Smooth muscle cell (in vitro differentiated cells): ENCODE measurements at regions not wholly inside any gene's neighbourhood (a gene's known extent, or its start where the extent isn't known, plus 50 kb on each side); places are given as distances from the start of the nearest gene placed in this dataset.

Experiments used
- DNase-seq: peaks from one replicate; lab custom pipeline; 2025; ENCODE audit not compliant: unreplicated experiment; lab: John Stamatoyannopoulos, UW
- H2AFZ ChIP-seq: fragments of 200-600 bp; sonication (generic); 2 replicates; pipeline ENCODE4 v1.6.0; 2016; ENCODE audit warnings: antibody characterized with exemption, low read depth, mild to moderate bottlenecking
- H3F3A ChIP-seq: fragments of 200-600 bp; sonication (generic); 2 replicates; pipeline ENCODE4 v1.6.0; 2017; ENCODE audit warnings: antibody characterized with exemption, low read depth
- H3K27ac ChIP-seq: fragments of 200-600 bp; sonication (generic); 2 replicates; pipeline ENCODE4 v1.5.1; 2016; ENCODE audit warnings: low read depth, mild to moderate bottlenecking
- H3K27me3 ChIP-seq: fragments of 200-600 bp; sonication (generic); 2 replicates; pipeline ENCODE4 v1.6.1; 2016; ENCODE audit warnings: low read depth, mild to moderate bottlenecking
- H3K36me3 ChIP-seq: fragments of 200-600 bp; sonication (generic); 2 replicates; pipeline ENCODE4 v1.5.1; 2016; ENCODE audit warnings: low read depth
- H3K4me1 ChIP-seq: fragments of 200-600 bp; sonication (generic); 2 replicates; pipeline ENCODE4 v1.5.1; 2016; ENCODE audit warnings: low read depth
- H3K4me2 ChIP-seq: fragments of 200-600 bp; sonication (generic); 2 replicates; pipeline ENCODE4 v1.6.0; 2016; ENCODE audit warnings: mild to moderate bottlenecking
- H3K4me3 ChIP-seq: fragments of 200-600 bp; sonication (generic); 2 replicates; pipeline ENCODE4 v1.5.1; 2016; ENCODE audit warnings: mild to moderate bottlenecking
- H3K79me2 ChIP-seq: fragments of 200-600 bp; sonication (generic); 2 replicates; pipeline ENCODE4 v1.6.0; 2016; ENCODE audit warnings: low read depth, mild to moderate bottlenecking
- H3K9ac ChIP-seq: fragments of 200-600 bp; sonication (generic); 2 replicates; pipeline ENCODE4 v1.6.0; 2016; ENCODE audit warnings: low read depth
- H3K9me3 ChIP-seq: fragments of 200-600 bp; sonication (generic); replicated peaks from 2 replicates; pipeline ENCODE4 v1.5.1; 2016; ENCODE audit warnings: low read depth
- H4K20me1 ChIP-seq: fragments of 200-600 bp; sonication (generic); 2 replicates; pipeline ENCODE4 v1.6.0; 2016; ENCODE audit warnings: low read depth
- CTCF ChIP-seq: fragments of 200-600 bp; sonication (generic); IDR thresholded peaks from 2 replicates; pipeline ENCODE4 v1.5.1; 2017; ENCODE audit warnings: borderline replicate concordance, mild to moderate bottlenecking, antibody characterized with exemption; ENCODE audit not compliant: insufficient read depth, poor library complexity, severe bottlenecking
- WGBS: methylation state at CpG from one replicate; pipeline ENCODE4 v1.1.7; 2016; ENCODE audit warnings: low lambda C conversion rate; 5-methylcytosine and 5-hydroxymethylcytosine counted together

GRCh38 chr9:26579056-26579455 is 313.5 kb downstream of the CAAP1 start:
- Histone ChIP-seq H3K36me3 (no peaks in the 10 kb centered on the region), H4K20me1 (no peaks in the 10 kb centered on the region), H3K79me2 (no peaks in the 10 kb centered on the region), H3K9ac (no peak overlapping the region), H3K4me2 (no peak overlapping the region), H3K27ac (no peak overlapping the region), H3K27me3 (no peaks in the 10 kb centered on the region), H2AFZ (no peak overlapping the region), H3K9me3 (no peaks in the 10 kb centered on the region), H3F3A (no peaks in the 10 kb centered on the region), H3K4me3 (no peak overlapping the region), H3K4me1 (no peaks in the 10 kb centered on the region)
- no peak for DNase-seq
- 69% methylated on average over 2 of the region's 2 CpGs for WGBS
- TF ChIP-seq CTCF = no peak

DNA sequence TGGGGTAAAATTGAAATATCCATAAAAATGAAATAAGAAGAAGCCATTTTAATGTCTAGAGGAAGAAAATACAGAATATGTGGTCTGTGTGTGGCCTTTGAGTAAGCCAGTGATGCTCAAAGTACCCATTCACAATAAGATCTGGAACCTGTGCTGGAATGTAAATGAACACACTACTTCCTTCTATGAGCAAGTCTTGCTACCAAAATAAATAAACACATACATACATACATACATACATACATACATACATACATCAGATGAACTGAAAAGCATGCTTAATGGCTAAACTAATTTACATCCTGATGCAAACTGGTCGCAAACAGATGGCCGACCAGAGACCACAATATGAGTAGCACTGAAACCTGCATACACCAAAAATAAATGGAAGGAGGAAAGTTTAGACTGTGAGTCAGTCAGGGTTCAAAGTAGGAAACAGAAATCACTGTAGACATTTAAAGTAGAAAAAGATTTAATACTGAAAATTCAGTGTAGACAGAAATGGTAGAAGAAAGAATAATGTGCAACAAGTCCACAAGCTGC is 317.6 kb downstream of the CAAP1 start:
- H3K4me3 ChIP-seq = no peak overlapping the region
- no peaks in the 10 kb centered on the region for H3K9me3 ChIP-seq
- H4K20me1 ChIP-seq = no peaks in the 10 kb centered on the region
- H2AFZ ChIP-seq = no peak overlapping the region
- no peaks in the 10 kb centered on the region for H3F3A ChIP-seq
- H3K4me2 ChIP-seq = no peak overlapping the region
- no peaks in the 10 kb centered on the region for H3K4me1 ChIP-seq
- DNase-seq = no peak
- no peaks in the 10 kb centered on the region for H3K36me3 ChIP-seq
- H3K79me2 ChIP-seq = no peaks in the 10 kb centered on the region
- no peak overlapping the region for H3K9ac ChIP-seq
- no peak for TF ChIP-seq CTCF
- no peak overlapping the region for H3K27ac ChIP-seq
- no peaks in the 10 kb centered on the region for H3K27me3 ChIP-seq
- WGBS = 94% methylated on average over 2 of the region's 2 CpGs

DNA sequence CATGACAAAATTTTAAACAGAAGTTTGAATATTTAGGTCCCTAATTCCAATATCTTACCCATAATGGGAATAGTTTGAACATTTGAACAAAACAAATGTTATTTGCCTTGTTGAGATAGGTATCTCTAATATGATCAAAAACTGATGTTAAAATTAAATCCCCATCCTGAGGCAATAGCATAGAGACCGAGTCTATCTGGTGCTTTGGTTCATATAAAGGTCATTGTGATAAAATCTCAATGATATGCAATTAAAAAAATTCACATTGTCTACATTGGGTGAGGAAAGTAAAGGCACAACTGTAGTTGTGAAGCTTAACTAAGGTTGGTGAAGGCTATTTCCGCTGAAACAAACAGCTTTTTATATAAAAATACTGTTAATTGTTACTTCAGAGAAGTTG is 318.3 kb downstream of the CAAP1 start:
- Histone ChIP-seq H3F3A (no peaks in the 10 kb centered on the region), H2AFZ (no peak overlapping the region), H3K4me1 (no peaks in the 10 kb centered on the region), H3K36me3 (no peaks in the 10 kb centered on the region), H3K79me2 (no peaks in the 10 kb centered on the region), H3K4me3 (no peak overlapping the region), H3K9me3 (no peaks in the 10 kb centered on the region), H3K27me3 (no peaks in the 10 kb centered on the region), H3K9ac (no peak overlapping the region), H3K4me2 (no peak overlapping the region), H3K27ac (no peak overlapping the region), H4K20me1 (no peaks in the 10 kb centered on the region)
- no peak for DNase-seq
- TF ChIP-seq CTCF = no peak
- WGBS = 88% methylated on average over 2 of the region's 2 CpGs

- H3F3A ChIP-seq = no peaks in the 10 kb centered on the region
- no peak overlapping the region for H3K27ac ChIP-seq
- H3K4me3 ChIP-seq = no peak overlapping the region
- no peaks in the 10 kb centered on the region for H3K36me3 ChIP-seq
- H2AFZ ChIP-seq = no peak overlapping the region
- H3K4me2 ChIP-seq = no peak overlapping the region
- WGBS = 92% methylated on average over 2 of the region's 2 CpGs
- no peak for TF ChIP-seq CTCF
- no peak overlapping the region for H3K9ac ChIP-seq
- no peaks in the 10 kb centered on the region for H3K9me3 ChIP-seq
- H3K27me3 ChIP-seq = no peaks in the 10 kb centered on the region
- no peak for DNase-seq
- H3K79me2 ChIP-seq = no peaks in the 10 kb centered on the region
- H4K20me1 ChIP-seq = no peaks in the 10 kb centered on the region
- no peaks in the 10 kb centered on the region for H3K4me1 ChIP-seq
Measured at GRCh38 chr9:26567976-26568375, 324.6 kb downstream of the CAAP1 start.
